ENCODE measurements at regions not wholly inside any gene's neighbourhood (a gene's known extent, or its start where the extent isn't known, plus 50 kb on each side); places are given as distances from the start of the nearest gene placed in this dataset.

GRCh38 chr7:33824911-33825459 lies 80.4 kb upstream of the BMPER start:
- TF ChIP-seq CTCF (IDR thresholded peaks at IDR 0.05; ENCODE audit: low read depth, low read length), result no peak
- peaks cover 6% of the 10 kb centered on the region for H3K27me3 ChIP-seq (ENCODE audit: control insufficient read depth, insufficient read depth, low read length)
- ChIA-PET POLR2A (no interaction called here), CTCF (interaction anchor here (0.8 to 2.3 kb wide), 3 partner anchors 22 to 109 kb away, joined by 3 to 8 read pairs (median 3); no protein-coding TSS in a partner anchor)
- DNase-seq (ENCODE audit: low read depth, low spot score), result no peak
- H3K27ac ChIP-seq (ENCODE audit: low read depth, low read length), result no peak overlapping the region
- no peak overlapping the region for H3K4me3 ChIP-seq (ENCODE audit: low read depth, low read length)
- H3K9me3 ChIP-seq (ENCODE audit: control insufficient read depth, insufficient read depth, low read length), result no peaks in the 10 kb centered on the region; the same call in 1 of the 2 replicates

GRCh38 chr7:33825644-33826043 lies 79.7 kb upstream of the BMPER start:
- peaks cover 10% of the 10 kb centered on the region for H3K27me3 ChIP-seq (ENCODE audit: control insufficient read depth, insufficient read depth, low read length)
- CTCF ChIA-PET, result interaction anchor here (2.3 kb wide), 1 partner anchor 70 kb away, joined by 8 read pairs; no protein-coding TSS in a partner anchor
- no peak overlapping the region for H3K4me3 ChIP-seq (ENCODE audit: low read depth, low read length)
- H3K9me3 ChIP-seq (ENCODE audit: control insufficient read depth, insufficient read depth, low read length), result no peaks in the 10 kb centered on the region; the same call in 1 of the 2 replicates
- no peak for TF ChIP-seq CTCF (IDR thresholded peaks at IDR 0.05; ENCODE audit: low read depth, low read length)
- POLR2A ChIA-PET, result no interaction called here
- no peak for DNase-seq (ENCODE audit: low read depth, low spot score)
- no peak overlapping the region for H3K27ac ChIP-seq (ENCODE audit: low read depth, low read length)

GRCh38 chr7:33829536-33829935 lies 75.8 kb upstream of the BMPER start:
- H3K4me3 ChIP-seq (ENCODE audit: low read depth, low read length), result no peak overlapping the region
- no peaks in the 10 kb centered on the region for H3K9me3 ChIP-seq (ENCODE audit: control insufficient read depth, insufficient read depth, low read length)
- peaks cover 5% of the 10 kb centered on the region for H3K27me3 ChIP-seq (ENCODE audit: control insufficient read depth, insufficient read depth, low read length)
- H3K27ac ChIP-seq (ENCODE audit: low read depth, low read length), result no peak overlapping the region
- CTCF ChIA-PET, result no interaction called here
- POLR2A ChIA-PET, result no interaction called here
- TF ChIP-seq CTCF (IDR thresholded peaks at IDR 0.05; ENCODE audit: low read depth, low read length), result no peak
- no peak for DNase-seq (ENCODE audit: low read depth, low spot score)

- POLR2A ChIA-PET, result no interaction called here
- Histone ChIP-seq H3K27me3 (ENCODE audit: control insufficient read depth, insufficient read depth, low read length) (peaks cover 5% of the 10 kb centered on the region), H3K27ac (ENCODE audit: low read depth, low read length) (no peak overlapping the region), H3K9me3 (ENCODE audit: control insufficient read depth, insufficient read depth, low read length) (no peaks in the 10 kb centered on the region), H3K4me3 (ENCODE audit: low read depth, low read length) (no peak overlapping the region)
- CTCF ChIA-PET, result interaction anchor here (0.6 kb wide), 1 partner anchor 646 kb away, joined by 4 read pairs; no protein-coding TSS in a partner anchor
- TF ChIP-seq CTCF (IDR thresholded peaks at IDR 0.05; ENCODE audit: low read depth, low read length), result no peak
- DNase-seq (ENCODE audit: low read depth, low spot score), result no peak
Measured at GRCh38 chr7:33831389-33832141, 73.8 kb upstream of the BMPER start.

GRCh38 chr7:33832271-33832721 lies 73.0 kb upstream of the BMPER start:
- H3K27ac ChIP-seq (ENCODE audit: low read depth, low read length), result no peak overlapping the region
- H3K27me3 ChIP-seq (ENCODE audit: control insufficient read depth, insufficient read depth, low read length), result peaks cover 5% of the 10 kb centered on the region
- no peak overlapping the region for H3K4me3 ChIP-seq (ENCODE audit: low read depth, low read length)
- TF ChIP-seq CTCF (IDR thresholded peaks at IDR 0.05; ENCODE audit: low read depth, low read length), result no peak
- H3K9me3 ChIP-seq (ENCODE audit: control insufficient read depth, insufficient read depth, low read length), result peaks cover 2% of the 10 kb centered on the region; the same call in 1 of the 2 replicates
- POLR2A ChIA-PET, result no interaction called here
- CTCF ChIA-PET, result no interaction called here
- no peak for DNase-seq (ENCODE audit: low read depth, low spot score)

Data from AG04450 (cell line).